K562 (cell line): ENCODE measurements at regions not wholly inside any gene's neighbourhood (a gene's known extent, or its start where the extent isn't known, plus 50 kb on each side); places are given as distances from the start of the nearest gene placed in this dataset.

Experiments
- CBFA2T3 ChIP-seq: fragments of 450-650 bp; IDR thresholded peaks from 2 replicates; pipeline ENCODE4 v1.6.1; 2017
- CTBP1 ChIP-seq: fragments of 450-650 bp; IDR thresholded peaks from 2 replicates; pipeline ENCODE4 v1.6.1; 2016; ENCODE audit warnings: borderline replicate concordance
- DACH1 ChIP-seq: fragments of 450-650 bp; IDR thresholded peaks from 2 replicates; pipeline ENCODE4 v1.6.1; 2018; ENCODE audit not compliant: partially characterized antibody
- EHMT2 ChIP-seq: fragments of 450-650 bp; IDR thresholded peaks from 2 replicates; pipeline ENCODE4 v1.6.1; 2018; ENCODE audit warnings: antibody characterized with exemption
- ELF1 ChIP-seq: fragments of 200-800 bp; sonication (Bioruptor generic); IDR thresholded peaks from 2 replicates; pipeline ENCODE4 v1.6.1; 2016; ENCODE audit warnings: missing genetic modification characterization, missing compliant biosample characterization
- FOS ChIP-seq: IDR thresholded peaks from 3 replicates; pipeline ENCODE4 v1.6.1; 2011; ENCODE audit not compliant: insufficient read length; ENCODE audit errors: extremely low read depth
- HLTF ChIP-seq: fragments of 450-650 bp; IDR thresholded peaks from 2 replicates; pipeline ENCODE4 v1.6.1; 2016
- KLF13 ChIP-seq: fragments of 450-650 bp; IDR thresholded peaks from 2 replicates; pipeline ENCODE4 v1.6.1; 2016; ENCODE audit warnings: missing genetic modification characterization, low read depth, mild to moderate bottlenecking, missing compliant biosample characterization, moderate library complexity, borderline replicate concordance
- LEF1 ChIP-seq: fragments of 450-650 bp; IDR thresholded peaks from 2 replicates; pipeline ENCODE4 v1.6.1; 2016; ENCODE audit warnings: mild to moderate bottlenecking
- NCOA4 ChIP-seq: fragments of 450-650 bp; IDR thresholded peaks from 2 replicates; pipeline ENCODE4 v1.6.1; 2018; ENCODE audit warnings: mild to moderate bottlenecking; ENCODE audit not compliant: partially characterized antibody
- NONO ChIP-seq, 2 experiments: fragments of 200-400 bp in 1 of 2; fragments of 450-650 bp in 1 of 2; formaldehyde crosslinking in 1 of 2; IDR thresholded peaks; 2 replicates each; pipeline ENCODE4 v1.6.1; 2017; ENCODE audit warnings: low read depth in 2 of 2, mild to moderate bottlenecking in 2 of 2, moderate library complexity in 2 of 2, low read length in 1 of 2
- PHTF2 ChIP-seq: fragments of 250-450 bp; sonication (Bioruptor Pico); IDR thresholded peaks from 2 replicates; pipeline ENCODE4 v1.5.0; 2021; ENCODE audit warnings: mild to moderate bottlenecking
- SAFB2 ChIP-seq: fragments of 200-400 bp; formaldehyde crosslinking; IDR thresholded peaks from 2 replicates; pipeline ENCODE4 v1.6.1; 2018; ENCODE audit warnings: borderline replicate concordance, low read length, low read depth, moderate library complexity; ENCODE audit not compliant: severe bottlenecking
- SMAD4 ChIP-seq: fragments of 250-450 bp; sonication (Bioruptor Pico); conservative IDR thresholded peaks from 2 replicates; pipeline ENCODE4 v1.8.0; 2021; ENCODE audit warnings: inconsistent platforms, mild to moderate bottlenecking, moderate library complexity
- ZFP1 ChIP-seq: fragments of 450-650 bp; formaldehyde crosslinking; IDR thresholded peaks from 2 replicates; pipeline ENCODE4 v1.4.0; 2020; ENCODE audit warnings: mild to moderate bottlenecking, mixed read lengths
- ZNF3 ChIP-seq: fragments of 250-450 bp; sonication (Bioruptor Pico); IDR thresholded peaks from 2 replicates; pipeline ENCODE4 v1.5.0; 2021; ENCODE audit warnings: mild to moderate bottlenecking, moderate library complexity
- ZZZ3 ChIP-seq: fragments of 450-650 bp; IDR thresholded peaks from 2 replicates; pipeline ENCODE4 v1.6.1; 2016; ENCODE audit warnings: antibody characterized with exemption, mild to moderate bottlenecking, moderate library complexity
- TF ChIP-seq, protein P1 (sequence below): fragments of 200-800 bp; sonication (Bioruptor generic); IDR thresholded peaks from 2 replicates; pipeline ENCODE4 v1.6.1; 2017; ENCODE audit warnings: missing genetic modification characterization, missing compliant biosample characterization
- TF ChIP-seq, protein P2 (sequence below): fragments of 250-450 bp; sonication (Bioruptor Pico); IDR thresholded peaks from 2 replicates; pipeline ENCODE4 v1.8.0; 2021; ENCODE audit warnings: borderline replicate concordance, mild to moderate bottlenecking, moderate library complexity; ENCODE audit not compliant: poor library complexity, severe bottlenecking
- TF ChIP-seq, protein P3 (sequence below): fragments of 450-650 bp; IDR thresholded peaks from 2 replicates; pipeline ENCODE4 v1.6.1; 2018; ENCODE audit warnings: mild to moderate bottlenecking, low read depth; ENCODE audit not compliant: partially characterized antibody
- TF ChIP-seq, protein P4 (sequence below): fragments of 450-650 bp; formaldehyde crosslinking; IDR thresholded peaks from 2 replicates; pipeline ENCODE4 v1.4.0; 2020; ENCODE audit warnings: mild to moderate bottlenecking, moderate library complexity
- TF ChIP-seq, protein P5 (sequence below): fragments of 450-650 bp; formaldehyde crosslinking; IDR thresholded peaks from 2 replicates; pipeline ENCODE4 v1.4.0; 2020; ENCODE audit warnings: mild to moderate bottlenecking, moderate library complexity

DNA sequence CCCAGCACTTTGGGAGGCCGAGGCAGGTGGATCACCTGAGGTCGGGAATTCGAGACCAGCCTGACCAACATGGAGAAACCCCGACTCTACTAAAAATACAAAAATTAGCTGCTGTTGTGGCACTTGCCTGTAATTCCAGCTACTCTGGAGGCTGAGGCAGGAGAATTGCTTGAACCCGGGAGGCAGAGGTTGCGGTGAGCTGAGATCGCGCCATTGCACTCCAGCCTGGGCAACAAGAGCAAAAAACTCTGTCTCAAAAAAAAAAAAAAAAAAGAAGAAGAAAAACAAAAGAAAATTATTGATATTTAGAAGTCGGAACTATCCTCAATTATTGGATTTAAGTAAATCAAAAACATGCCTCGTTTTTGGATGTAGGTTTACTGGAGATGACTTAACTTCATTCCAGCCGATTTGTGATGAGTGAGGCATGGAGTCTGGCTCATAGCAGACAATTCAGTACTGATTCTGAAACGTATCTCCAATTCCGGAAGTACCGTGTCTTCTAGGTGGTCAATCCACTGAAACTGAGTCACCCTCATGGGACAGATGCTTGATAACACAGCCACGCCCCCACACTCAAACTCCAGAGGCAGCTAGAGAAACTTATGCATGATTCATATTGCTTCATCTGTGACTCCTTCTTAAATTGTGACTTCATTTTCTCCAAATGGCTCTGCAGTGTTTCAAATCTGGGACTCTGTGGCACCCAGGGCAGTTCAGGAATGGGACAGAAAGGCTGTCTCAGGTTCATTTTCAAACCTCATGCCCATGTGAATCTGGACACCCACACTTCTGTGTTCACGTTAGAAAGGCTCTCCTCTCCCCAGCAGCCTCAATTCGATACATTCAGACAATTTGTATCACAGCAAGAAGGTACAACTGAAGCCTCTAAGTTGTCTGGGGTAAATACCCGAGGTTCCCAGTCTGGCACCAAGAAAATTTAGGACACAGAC lies 110.4 kb upstream of the ARMC2 start (continued):
- no peak for TF ChIP-seq NONO (IDR thresholded peaks at IDR 0.05; ENCODE audit: low read depth in 2 of 2, low read length in 1 of 2)
- TF ChIP-seq, protein P1, sequence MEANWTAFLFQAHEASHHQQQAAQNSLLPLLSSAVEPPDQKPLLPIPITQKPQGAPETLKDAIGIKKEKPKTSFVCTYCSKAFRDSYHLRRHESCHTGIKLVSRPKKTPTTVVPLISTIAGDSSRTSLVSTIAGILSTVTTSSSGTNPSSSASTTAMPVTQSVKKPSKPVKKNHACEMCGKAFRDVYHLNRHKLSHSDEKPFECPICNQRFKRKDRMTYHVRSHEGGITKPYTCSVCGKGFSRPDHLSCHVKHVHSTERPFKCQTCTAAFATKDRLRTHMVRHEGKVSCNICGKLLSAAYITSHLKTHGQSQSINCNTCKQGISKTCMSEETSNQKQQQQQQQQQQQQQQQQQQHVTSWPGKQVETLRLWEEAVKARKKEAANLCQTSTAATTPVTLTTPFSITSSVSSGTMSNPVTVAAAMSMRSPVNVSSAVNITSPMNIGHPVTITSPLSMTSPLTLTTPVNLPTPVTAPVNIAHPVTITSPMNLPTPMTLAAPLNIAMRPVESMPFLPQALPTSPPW (CRISPR knock-in tag): no peak; the same call in 1 of the 2 replicates
- TF ChIP-seq, protein P2, sequence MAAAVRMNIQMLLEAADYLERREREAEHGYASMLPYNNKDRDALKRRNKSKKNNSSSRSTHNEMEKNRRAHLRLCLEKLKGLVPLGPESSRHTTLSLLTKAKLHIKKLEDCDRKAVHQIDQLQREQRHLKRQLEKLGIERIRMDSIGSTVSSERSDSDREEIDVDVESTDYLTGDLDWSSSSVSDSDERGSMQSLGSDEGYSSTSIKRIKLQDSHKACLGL (CRISPR knock-in tag): no peak
- TF ChIP-seq, protein P3, sequence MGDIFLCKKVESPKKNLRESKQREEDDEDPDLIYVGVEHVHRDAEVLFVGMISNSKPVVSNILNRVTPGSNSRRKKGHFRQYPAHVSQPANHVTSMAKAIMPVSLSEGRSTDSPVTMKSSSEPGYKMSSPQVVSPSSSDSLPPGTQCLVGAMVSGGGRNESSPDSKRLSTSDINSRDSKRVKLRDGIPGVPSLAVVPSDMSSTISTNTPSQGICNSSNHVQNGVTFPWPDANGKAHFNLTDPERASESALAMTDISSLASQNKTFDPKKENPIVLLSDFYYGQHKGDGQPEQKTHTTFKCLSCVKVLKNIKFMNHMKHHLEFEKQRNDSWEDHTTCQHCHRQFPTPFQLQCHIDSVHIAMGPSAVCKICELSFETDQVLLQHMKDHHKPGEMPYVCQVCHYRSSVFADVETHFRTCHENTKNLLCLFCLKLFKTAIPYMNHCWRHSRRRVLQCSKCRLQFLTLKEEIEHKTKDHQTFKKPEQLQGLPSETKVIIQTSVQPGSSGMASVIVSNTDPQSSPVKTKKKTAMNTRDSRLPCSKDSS: no peak
- peak; percentile 83 for TF ChIP-seq ELF1
- TF ChIP-seq CBFA2T3: peak; percentile 42; the same call in 1 of the 2 replicates
- TF ChIP-seq SAFB2: no peak
- no peak for TF ChIP-seq ZFP1
- peak; percentile 68 for TF ChIP-seq CTBP1
- peak; percentile 19; the same call in 1 of the 2 replicates for TF ChIP-seq KLF13
- TF ChIP-seq DACH1: no peak
- TF ChIP-seq ZNF3: no peak
- no peak for TF ChIP-seq PHTF2
- peak; percentile 71; the same call in 1 of the 2 replicates for TF ChIP-seq LEF1
- TF ChIP-seq ZZZ3: no peak
- TF ChIP-seq, protein P4, sequence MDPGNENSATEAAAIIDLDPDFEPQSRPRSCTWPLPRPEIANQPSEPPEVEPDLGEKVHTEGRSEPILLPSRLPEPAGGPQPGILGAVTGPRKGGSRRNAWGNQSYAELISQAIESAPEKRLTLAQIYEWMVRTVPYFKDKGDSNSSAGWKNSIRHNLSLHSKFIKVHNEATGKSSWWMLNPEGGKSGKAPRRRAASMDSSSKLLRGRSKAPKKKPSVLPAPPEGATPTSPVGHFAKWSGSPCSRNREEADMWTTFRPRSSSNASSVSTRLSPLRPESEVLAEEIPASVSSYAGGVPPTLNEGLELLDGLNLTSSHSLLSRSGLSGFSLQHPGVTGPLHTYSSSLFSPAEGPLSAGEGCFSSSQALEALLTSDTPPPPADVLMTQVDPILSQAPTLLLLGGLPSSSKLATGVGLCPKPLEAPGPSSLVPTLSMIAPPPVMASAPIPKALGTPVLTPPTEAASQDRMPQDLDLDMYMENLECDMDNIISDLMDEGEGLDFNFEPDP (CRISPR knock-in tag): no peak
- no peak for TF ChIP-seq HLTF
- no peak for TF ChIP-seq NCOA4
- TF ChIP-seq EHMT2: 0 out of 2 replicates have a peak, but pooled peaks have one; percentile 21
- peak; percentile 71 for TF ChIP-seq FOS
- 0 out of 2 replicates have a peak, but pooled peaks have one; percentile 14 for TF ChIP-seq SMAD4
- TF ChIP-seq, protein P5, sequence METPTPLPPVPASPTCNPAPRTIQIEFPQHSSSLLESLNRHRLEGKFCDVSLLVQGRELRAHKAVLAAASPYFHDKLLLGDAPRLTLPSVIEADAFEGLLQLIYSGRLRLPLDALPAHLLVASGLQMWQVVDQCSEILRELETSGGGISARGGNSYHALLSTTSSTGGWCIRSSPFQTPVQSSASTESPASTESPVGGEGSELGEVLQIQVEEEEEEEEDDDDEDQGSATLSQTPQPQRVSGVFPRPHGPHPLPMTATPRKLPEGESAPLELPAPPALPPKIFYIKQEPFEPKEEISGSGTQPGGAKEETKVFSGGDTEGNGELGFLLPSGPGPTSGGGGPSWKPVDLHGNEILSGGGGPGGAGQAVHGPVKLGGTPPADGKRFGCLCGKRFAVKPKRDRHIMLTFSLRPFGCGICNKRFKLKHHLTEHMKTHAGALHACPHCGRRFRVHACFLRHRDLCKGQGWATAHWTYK: peak; percentile 69; the same call in 1 of the 2 replicates
